K562 (cell line): ENCODE measurements at regions not wholly inside any gene's neighbourhood (a gene's known extent, or its start where the extent isn't known, plus 50 kb on each side); places are given as distances from the start of the nearest gene placed in this dataset.

Source experiments
- ARHGAP35 ChIP-seq: fragments of 450-650 bp; IDR thresholded peaks from 2 replicates; pipeline ENCODE4 v1.6.1; 2018; ENCODE audit not compliant: partially characterized antibody
- CBX1 ChIP-seq: sonication (generic); IDR thresholded peaks from 2 replicates; pipeline ENCODE4 v1.6.1; 2016; ENCODE audit warnings: antibody characterized with exemption, low read depth, mild to moderate bottlenecking
- CHAMP1 ChIP-seq: fragments of 450-650 bp; IDR thresholded peaks from 2 replicates; pipeline ENCODE4 v1.6.1; 2016; ENCODE audit warnings: mild to moderate bottlenecking
- EP400 ChIP-seq: fragments of 450-650 bp; IDR thresholded peaks from 2 replicates; pipeline ENCODE4 v1.6.1; 2017; ENCODE audit warnings: antibody characterized with exemption, mild to moderate bottlenecking, moderate library complexity
- NCOR1 ChIP-seq: fragments of 450-650 bp; IDR thresholded peaks from 2 replicates; pipeline ENCODE4 v1.6.1; 2016; ENCODE audit warnings: mild to moderate bottlenecking, moderate library complexity
- PRMT5 ChIP-seq: sonication (generic); formaldehyde crosslinking; IDR thresholded peaks from 2 replicates; pipeline ENCODE4 v1.5.0; 2020; ENCODE audit warnings: missing genetic modification reagents
- TCF7L2 ChIP-seq: fragments of 150-350 bp; IDR thresholded peaks from 2 replicates; pipeline ENCODE4 v1.6.1; 2016; ENCODE audit warnings: low read depth, mild to moderate bottlenecking, low read length, moderate library complexity
- ZC3H4 ChIP-seq: sonication (generic); formaldehyde crosslinking; IDR thresholded peaks from 2 replicates; pipeline ENCODE4 v1.9.0; 2021; ENCODE audit warnings: missing genetic modification reagents, borderline replicate concordance
- ZNF407 ChIP-seq: fragments of 450-650 bp; IDR thresholded peaks from 2 replicates; pipeline ENCODE4 v1.6.1; 2016; ENCODE audit warnings: low read depth
- ZNF77 ChIP-seq: fragments of 250-450 bp; sonication (Bioruptor Pico); IDR thresholded peaks from 2 replicates; pipeline ENCODE4 v1.5.0; 2020
- TF ChIP-seq, protein P1 (sequence below): fragments of 250-450 bp; sonication (Bioruptor Pico); IDR thresholded peaks from 2 replicates; pipeline ENCODE4 v1.4.0; 2020; ENCODE audit warnings: borderline replicate concordance
- TF ChIP-seq, protein P2 (sequence below): fragments of 250-450 bp; sonication (Bioruptor Pico); IDR thresholded peaks from 2 replicates; pipeline ENCODE4 v1.4.0; 2020; ENCODE audit warnings: mild to moderate bottlenecking, moderate library complexity, borderline replicate concordance

- no peak for TF ChIP-seq ZNF407
- TF ChIP-seq, protein P1, sequence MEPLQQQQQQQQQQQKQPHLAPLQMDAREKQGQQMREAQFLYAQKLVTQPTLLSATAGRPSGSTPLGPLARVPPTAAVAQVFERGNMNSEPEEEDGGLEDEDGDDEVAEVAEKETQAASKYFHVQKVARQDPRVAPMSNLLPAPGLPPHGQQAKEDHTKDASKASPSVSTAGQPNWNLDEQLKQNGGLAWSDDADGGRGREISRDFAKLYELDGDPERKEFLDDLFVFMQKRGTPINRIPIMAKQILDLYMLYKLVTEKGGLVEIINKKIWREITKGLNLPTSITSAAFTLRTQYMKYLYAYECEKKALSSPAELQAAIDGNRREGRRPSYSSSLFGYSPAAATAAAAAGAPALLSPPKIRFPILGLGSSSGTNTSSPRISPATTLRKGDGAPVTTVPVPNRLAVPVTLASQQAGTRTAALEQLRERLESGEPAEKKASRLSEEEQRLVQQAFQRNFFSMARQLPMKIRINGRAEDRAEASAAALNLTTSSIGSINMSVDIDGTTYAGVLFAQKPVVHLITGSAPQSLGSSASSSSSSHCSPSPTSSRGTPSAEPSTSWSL (CRISPR knock-in tag): no peak
- TF ChIP-seq PRMT5: no peak
- TF ChIP-seq ZNF77 (CRISPR knock-in tag): no peak
- no peak for TF ChIP-seq EP400
- no peak for TF ChIP-seq ZC3H4
- no peak for TF ChIP-seq ARHGAP35
- no peak for TF ChIP-seq TCF7L2
- TF ChIP-seq CBX1: no peak
- no peak for TF ChIP-seq NCOR1
- TF ChIP-seq, protein P2, sequence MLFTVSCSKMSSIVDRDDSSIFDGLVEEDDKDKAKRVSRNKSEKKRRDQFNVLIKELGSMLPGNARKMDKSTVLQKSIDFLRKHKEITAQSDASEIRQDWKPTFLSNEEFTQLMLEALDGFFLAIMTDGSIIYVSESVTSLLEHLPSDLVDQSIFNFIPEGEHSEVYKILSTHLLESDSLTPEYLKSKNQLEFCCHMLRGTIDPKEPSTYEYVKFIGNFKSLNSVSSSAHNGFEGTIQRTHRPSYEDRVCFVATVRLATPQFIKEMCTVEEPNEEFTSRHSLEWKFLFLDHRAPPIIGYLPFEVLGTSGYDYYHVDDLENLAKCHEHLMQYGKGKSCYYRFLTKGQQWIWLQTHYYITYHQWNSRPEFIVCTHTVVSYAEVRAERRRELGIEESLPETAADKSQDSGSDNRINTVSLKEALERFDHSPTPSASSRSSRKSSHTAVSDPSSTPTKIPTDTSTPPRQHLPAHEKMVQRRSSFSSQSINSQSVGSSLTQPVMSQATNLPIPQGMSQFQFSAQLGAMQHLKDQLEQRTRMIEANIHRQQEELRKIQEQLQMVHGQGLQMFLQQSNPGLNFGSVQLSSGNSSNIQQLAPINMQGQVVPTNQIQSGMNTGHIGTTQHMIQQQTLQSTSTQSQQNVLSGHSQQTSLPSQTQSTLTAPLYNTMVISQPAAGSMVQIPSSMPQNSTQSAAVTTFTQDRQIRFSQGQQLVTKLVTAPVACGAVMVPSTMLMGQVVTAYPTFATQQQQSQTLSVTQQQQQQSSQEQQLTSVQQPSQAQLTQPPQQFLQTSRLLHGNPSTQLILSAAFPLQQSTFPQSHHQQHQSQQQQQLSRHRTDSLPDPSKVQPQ (CRISPR knock-in tag): no peak
- TF ChIP-seq CHAMP1: no peak
These were observed 1930.2 kb upstream of the PCDH20 start (continued) for GRCh38 chr13:63345835-63346234.
